ENCODE measurements at regions not wholly inside any gene's neighbourhood (a gene's known extent, or its start where the extent isn't known, plus 50 kb on each side); places are given as distances from the start of the nearest gene placed in this dataset.

- TF ChIP-seq SIN3A (IDR thresholded peaks at IDR 0.05; ENCODE audit: borderline replicate concordance, insufficient read depth, low read length) (no peak), TAF1 (IDR thresholded peaks at IDR 0.05; ENCODE audit: borderline replicate concordance, insufficient read depth, low read length) (no peak), POLR2AphosphoS5 (IDR thresholded peaks at IDR 0.05; ENCODE audit: low read depth, low read length) (no peak), REST (IDR thresholded peaks at IDR 0.05; ENCODE audit: insufficient read depth in 1 of 2, low read depth in 2 of 2, low read length in 2 of 2) (no peak), FOXP2 (optimal IDR thresholded peaks at IDR 0.05; ENCODE audit: borderline replicate concordance, extremely low read depth, extremely low read length, insufficient read depth) (no peak)
Observed at GRCh38 chr2:16176971-16177480, 236.7 kb downstream of the MYCN start.

GRCh38 chr2:16175247-16175825 lies 235.0 kb downstream of the MYCN start:
- no peak for TF ChIP-seq POLR2AphosphoS5 (IDR thresholded peaks at IDR 0.05; ENCODE audit: low read depth, low read length)
- no peak for TF ChIP-seq TAF1 (IDR thresholded peaks at IDR 0.05; ENCODE audit: borderline replicate concordance, insufficient read depth, low read length)
- no peak for TF ChIP-seq FOXP2 (optimal IDR thresholded peaks at IDR 0.05; ENCODE audit: borderline replicate concordance, extremely low read depth, extremely low read length, insufficient read depth)
- no peak for TF ChIP-seq SIN3A (IDR thresholded peaks at IDR 0.05; ENCODE audit: borderline replicate concordance, insufficient read depth, low read length)
- TF ChIP-seq REST (IDR thresholded peaks at IDR 0.05; ENCODE audit: insufficient read depth in 1 of 2, low read depth in 2 of 2, low read length in 2 of 2), result no peak

GRCh38 chr2:16174693-16175045 lies 234.3 kb downstream of the MYCN start:
- TF ChIP-seq SIN3A (IDR thresholded peaks at IDR 0.05; ENCODE audit: borderline replicate concordance, insufficient read depth, low read length) (no peak), POLR2AphosphoS5 (IDR thresholded peaks at IDR 0.05; ENCODE audit: low read depth, low read length) (no peak), REST (IDR thresholded peaks at IDR 0.05; ENCODE audit: insufficient read depth in 1 of 2, low read depth in 2 of 2, low read length in 2 of 2) (no peak), FOXP2 (optimal IDR thresholded peaks at IDR 0.05; ENCODE audit: borderline replicate concordance, extremely low read depth, extremely low read length, insufficient read depth) (no peak), TAF1 (IDR thresholded peaks at IDR 0.05; ENCODE audit: borderline replicate concordance, insufficient read depth, low read length) (no peak)

- TF ChIP-seq SIN3A (IDR thresholded peaks at IDR 0.05; ENCODE audit: borderline replicate concordance, insufficient read depth, low read length), result no peak
Observed at GRCh38 chr2:16173893-16174692, 233.7 kb downstream of the MYCN start.

- TF ChIP-seq TAF1 (IDR thresholded peaks at IDR 0.05; ENCODE audit: borderline replicate concordance, insufficient read depth, low read length), result no peak
- TF ChIP-seq SIN3A (IDR thresholded peaks at IDR 0.05; ENCODE audit: borderline replicate concordance, insufficient read depth, low read length), result no peak
Observed at GRCh38 chr2:16172324-16173175, 232.2 kb downstream of the MYCN start.
